Colonic mucosa (tissue), 4 donors: ENCODE measurements at regions not wholly inside any gene's neighbourhood (a gene's known extent, or its start where the extent isn't known, plus 50 kb on each side); places are given as distances from the start of the nearest gene placed in this dataset.
"Not testable (repeated sequence)": the region's sequence is repeated elsewhere in the genome, so short reads cannot be mapped to it uniquely, and the experiment has no call there.

Source experiments
- DNase-seq: peaks from one replicate; pipeline ENCODE4 v3.0.0-alpha.2; 2020
- H3K27ac ChIP-seq: fragments of 200-600 bp; one replicate; pipeline ENCODE4 v1.8.0; 2021
- H3K27me3 ChIP-seq: fragments of 200-600 bp; one replicate; pipeline ENCODE4 v1.8.0; 2021
- H3K36me3 ChIP-seq: fragments of 200-600 bp; one replicate; pipeline ENCODE4 v1.8.0; 2021
- H3K4me1 ChIP-seq: fragments of 200-600 bp; one replicate; pipeline ENCODE4 v1.8.0; 2021; ENCODE audit warnings: mild to moderate bottlenecking
- H3K4me3 ChIP-seq: fragments of 200-600 bp; one replicate; pipeline ENCODE4 v1.8.0; 2021
- H3K9ac ChIP-seq, 2 donors: one replicate each; pipeline ENCODE4 v1.7.0; 2013; ENCODE audit warnings: control low read depth in 2 of 2, low read depth in 2 of 2, low read length in 2 of 2
- H3K9me3 ChIP-seq: fragments of 200-600 bp; one replicate; pipeline ENCODE4 v1.8.0; 2021
- intact Hi-C: fragments of 100-400 bp; cut with DNase I; formaldehyde crosslinking; loops from one replicate; pipeline ENCODE4 v1.14.1; 2022
- TF ChIP-seq, protein P1 (sequence below): fragments of 200-600 bp; IDR thresholded peaks from one replicate; pipeline ENCODE4 v1.8.0; 2022; ENCODE audit warnings: antibody characterized with exemption, mild to moderate bottlenecking
- donor health status: healthy.
- donor health status: DM: no; HTN: no; CAD: no.
- donor health status: DM: no; HTN: no; CAD: no.

DNA sequence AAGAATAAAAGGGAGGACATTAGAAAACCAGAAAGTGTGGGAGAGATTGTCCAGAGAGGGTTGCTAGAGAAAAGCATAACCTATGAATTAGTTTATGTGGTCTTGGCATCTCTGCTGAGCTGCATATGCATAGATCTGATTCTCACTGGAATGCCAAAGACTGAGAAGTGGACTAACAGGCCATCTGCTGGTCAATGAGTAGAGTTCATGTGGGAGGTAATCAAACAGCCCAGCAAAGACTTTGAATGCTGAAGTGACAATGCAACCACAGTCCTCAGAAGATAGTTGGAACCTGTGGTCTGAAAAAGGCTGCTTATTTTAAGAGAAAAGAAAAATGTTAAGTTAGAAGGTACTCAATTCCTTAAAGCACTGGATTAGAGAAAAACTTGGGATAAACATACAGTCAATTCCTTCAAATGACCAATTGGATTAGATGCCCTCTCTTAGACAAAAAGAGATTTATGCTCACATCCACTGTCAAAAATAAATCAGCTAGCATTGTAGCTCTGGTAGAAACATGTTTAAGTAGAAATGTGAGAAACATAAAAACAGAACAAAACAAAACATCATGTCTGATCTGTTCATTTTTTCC, 382.8 kb downstream of the AMY1C start:
- intact Hi-C loops, result loop anchor here (10.0 kb wide), 1 partner anchor 188 kb away; no protein-coding TSS in a partner anchor
- Histone ChIP-seq H3K9ac (no peak overlapping the region), H3K4me3 (no peak overlapping the region), H3K27ac (no peak overlapping the region), H3K4me1 (no peaks in the 10 kb centered on the region), H3K36me3 (no peaks in the 10 kb centered on the region), H3K9me3 (no peaks in the 10 kb centered on the region), H3K27me3 (no peaks in the 10 kb centered on the region)
- TF ChIP-seq, protein P1, sequence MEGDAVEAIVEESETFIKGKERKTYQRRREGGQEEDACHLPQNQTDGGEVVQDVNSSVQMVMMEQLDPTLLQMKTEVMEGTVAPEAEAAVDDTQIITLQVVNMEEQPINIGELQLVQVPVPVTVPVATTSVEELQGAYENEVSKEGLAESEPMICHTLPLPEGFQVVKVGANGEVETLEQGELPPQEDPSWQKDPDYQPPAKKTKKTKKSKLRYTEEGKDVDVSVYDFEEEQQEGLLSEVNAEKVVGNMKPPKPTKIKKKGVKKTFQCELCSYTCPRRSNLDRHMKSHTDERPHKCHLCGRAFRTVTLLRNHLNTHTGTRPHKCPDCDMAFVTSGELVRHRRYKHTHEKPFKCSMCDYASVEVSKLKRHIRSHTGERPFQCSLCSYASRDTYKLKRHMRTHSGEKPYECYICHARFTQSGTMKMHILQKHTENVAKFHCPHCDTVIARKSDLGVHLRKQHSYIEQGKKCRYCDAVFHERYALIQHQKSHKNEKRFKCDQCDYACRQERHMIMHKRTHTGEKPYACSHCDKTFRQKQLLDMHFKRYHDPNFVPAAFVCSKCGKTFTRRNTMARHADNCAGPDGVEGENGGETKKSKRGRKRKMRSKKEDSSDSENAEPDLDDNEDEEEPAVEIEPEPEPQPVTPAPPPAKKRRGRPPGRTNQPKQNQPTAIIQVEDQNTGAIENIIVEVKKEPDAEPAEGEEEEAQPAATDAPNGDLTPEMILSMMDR, result peak; percentile 38
- no peak for DNase-seq

DNA sequence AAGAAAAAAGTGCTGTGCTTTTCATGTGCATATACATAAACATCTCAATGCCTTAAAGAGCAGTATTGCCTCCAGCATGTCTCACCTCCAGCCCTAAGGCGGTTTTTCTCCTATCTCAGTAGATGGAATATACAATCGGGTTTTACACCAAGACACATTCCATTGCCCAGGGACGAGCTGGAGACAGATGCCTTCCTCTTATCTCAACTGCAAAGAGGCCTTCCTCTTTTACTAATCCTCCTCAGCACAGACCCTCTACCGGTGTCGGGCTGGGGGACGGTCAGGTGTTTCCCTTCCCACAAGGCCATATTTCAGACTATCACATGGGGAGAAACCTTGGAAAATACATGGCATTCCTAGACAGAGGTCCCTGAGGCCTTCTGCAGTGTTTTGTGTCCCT, 385.3 kb downstream of the AMY1C start:
- intact Hi-C loops, result loop anchor here (10.0 kb wide), 1 partner anchor 190 kb away; no protein-coding TSS in a partner anchor
- not testable (repeated sequence) for H3K36me3 ChIP-seq, H3K4me3 ChIP-seq, H3K27ac ChIP-seq, H3K27me3 ChIP-seq, H3K9me3 ChIP-seq, H3K4me1 ChIP-seq, DNase-seq, H3K9ac ChIP-seq

DNA sequence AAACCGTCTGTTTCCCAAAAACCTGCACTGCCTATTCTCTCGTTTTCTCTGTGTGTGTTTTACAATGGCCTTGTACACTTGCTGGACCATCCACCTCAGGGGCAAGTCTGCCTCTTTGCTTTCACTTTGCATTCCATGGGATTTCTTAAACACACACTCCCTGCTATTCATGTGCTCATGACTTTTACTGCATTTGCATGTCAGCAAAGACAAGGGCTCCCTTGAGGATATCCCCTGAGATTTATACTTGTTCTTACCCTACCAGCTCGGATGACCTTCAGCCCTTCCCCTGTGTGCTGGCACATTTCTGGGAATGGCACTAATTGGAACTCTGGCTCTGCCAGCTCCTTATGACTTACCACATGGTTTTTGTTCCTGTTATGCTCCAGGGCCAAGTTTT, 386.9 kb downstream of the AMY1C start:
- TF ChIP-seq, protein P1, result no peak
- Histone ChIP-seq H3K9me3 (no peaks in the 10 kb centered on the region), H3K36me3 (no peaks in the 10 kb centered on the region), H3K4me1 (no peaks in the 10 kb centered on the region), H3K4me3 (no peak overlapping the region), H3K27me3 (no peaks in the 10 kb centered on the region), H3K9ac (no peak overlapping the region), H3K27ac (no peak overlapping the region)
- intact Hi-C loops, result loop anchor here (10.0 kb wide), 1 partner anchor 192 kb away; no protein-coding TSS in a partner anchor
- no peak for DNase-seq

DNA sequence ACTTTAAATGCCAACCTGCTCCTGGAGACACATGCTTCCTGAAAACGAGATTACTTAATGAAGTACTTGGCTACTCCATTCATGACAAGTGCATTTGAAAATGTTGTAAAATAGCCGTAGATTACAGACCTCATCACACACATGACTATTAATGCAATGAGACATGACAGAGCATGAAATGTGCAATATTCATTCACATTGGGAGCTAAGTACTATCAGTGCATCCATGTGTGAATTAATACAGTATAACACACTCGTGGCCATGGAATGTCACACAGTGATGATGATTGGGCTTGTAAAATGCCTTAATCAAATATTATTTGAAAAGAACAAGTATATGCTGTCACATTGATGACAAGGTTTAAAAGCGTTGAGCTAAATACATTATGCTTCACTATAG, 407.0 kb downstream of the AMY1C start:
- no peaks in the 10 kb centered on the region for H3K27me3 ChIP-seq
- H3K36me3 ChIP-seq, result no peaks in the 10 kb centered on the region
- H3K4me3 ChIP-seq, result no peak overlapping the region
- TF ChIP-seq, protein P1, result no peak
- no peak for DNase-seq
- H3K4me1 ChIP-seq, result no peaks in the 10 kb centered on the region
- H3K9ac ChIP-seq, result no peak overlapping the region
- intact Hi-C loops, result no loop called here
- H3K27ac ChIP-seq, result no peak overlapping the region
- no peaks in the 10 kb centered on the region for H3K9me3 ChIP-seq

DNA sequence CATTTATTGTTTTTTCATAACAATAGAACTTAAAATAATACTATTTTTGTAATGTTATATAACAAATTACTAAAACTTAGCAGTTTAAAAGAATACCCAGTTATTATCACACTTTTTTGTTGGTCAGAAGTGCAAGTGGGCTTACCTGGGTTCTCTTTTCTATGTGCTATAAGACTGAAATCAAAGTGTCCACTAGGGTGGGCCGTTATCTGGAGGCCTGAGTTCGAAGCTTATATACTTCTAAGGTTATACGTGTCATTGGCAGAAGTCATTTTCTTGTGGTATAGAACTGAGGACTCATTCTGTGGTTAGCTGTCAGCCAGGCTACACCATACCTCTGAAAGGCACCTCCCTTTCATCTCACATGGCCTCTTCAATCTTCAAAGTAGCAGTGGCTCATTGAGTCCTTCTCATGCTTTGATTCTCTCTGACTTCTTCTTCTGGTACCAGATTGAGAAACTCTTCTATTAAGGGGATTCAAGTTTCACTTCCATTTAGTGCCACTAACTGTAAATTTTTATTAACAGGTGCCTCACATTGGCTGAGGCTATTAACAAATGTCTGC, 414.3 kb downstream of the AMY1C start:
- H3K9me3 ChIP-seq, result no peaks in the 10 kb centered on the region
- H3K4me3 ChIP-seq, result no peak overlapping the region
- no peak for DNase-seq
- H3K27me3 ChIP-seq, result no peaks in the 10 kb centered on the region
- H3K36me3 ChIP-seq, result no peaks in the 10 kb centered on the region
- H3K4me1 ChIP-seq, result no peaks in the 10 kb centered on the region
- no peak overlapping the region for H3K9ac ChIP-seq
- TF ChIP-seq, protein P1, result no peak
- intact Hi-C loops, result no loop called here
- no peak overlapping the region for H3K27ac ChIP-seq

DNA sequence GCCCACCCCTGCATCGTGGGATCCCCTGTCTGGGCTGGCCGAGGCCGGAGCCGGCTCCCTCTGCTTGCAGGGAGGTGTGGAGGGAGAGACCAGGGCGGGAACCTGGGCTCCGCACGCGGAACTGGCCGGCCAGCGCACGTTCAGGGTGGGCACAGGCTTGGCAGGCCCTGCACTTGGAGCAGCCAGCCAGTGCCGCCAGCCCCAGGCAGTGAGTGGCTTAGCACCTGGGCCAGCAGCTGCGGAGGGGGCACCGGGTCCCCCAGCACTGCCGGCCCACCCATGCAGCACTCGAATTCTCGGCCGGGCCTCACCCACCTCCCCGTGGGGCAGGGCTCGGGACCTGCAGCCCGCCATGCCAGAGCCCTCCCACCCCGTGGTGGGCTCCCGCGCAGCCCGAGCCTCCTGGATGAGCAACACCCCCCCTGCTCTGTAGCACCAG, 422.6 kb downstream of the AMY1C start:
- no peaks in the 10 kb centered on the region for H3K36me3 ChIP-seq
- intact Hi-C loops, result no loop called here
- H3K4me3 ChIP-seq, result no peak overlapping the region
- DNase-seq, result no peak
- H3K27ac ChIP-seq, result no peak overlapping the region
- no peaks in the 10 kb centered on the region for H3K27me3 ChIP-seq
- H3K4me1 ChIP-seq, result no peaks in the 10 kb centered on the region
- TF ChIP-seq, protein P1, result no peak
- H3K9ac ChIP-seq, result no peak overlapping the region
- no peaks in the 10 kb centered on the region for H3K9me3 ChIP-seq
